HG03135 (cell line): ENCODE measurements at regions not wholly inside any gene's neighbourhood (a gene's known extent, or its start where the extent isn't known, plus 50 kb on each side); places are given as distances from the start of the nearest gene placed in this dataset.
"Not testable (repeated sequence)": the region's sequence is repeated elsewhere in the genome, so short reads cannot be mapped to it uniquely, and the experiment has no call there.

Experiments
- ATAC-seq: cut with Tn5 transposase; IDR thresholded peaks from one replicate; pipeline ENCODE4 v1.9.1; 2021; ENCODE audit warnings: mild to moderate bottlenecking, moderate library complexity; ENCODE audit not compliant: unreplicated experiment

GRCh38 chr6:44020148-44020547, 107.1 kb downstream of the MRPL14 start:
- no peak for ATAC-seq

GRCh38 chr6:44017307-44017706, 109.9 kb downstream of the MRPL14 start:
- ATAC-seq, result not testable (repeated sequence)

- ATAC-seq, result no peak
Observed at GRCh38 chr6:44016131-44016870, 111.0 kb downstream of the MRPL14 start.

GRCh38 chr6:44012078-44012493, 115.2 kb downstream of the MRPL14 start:
- no peak for ATAC-seq

DNA sequence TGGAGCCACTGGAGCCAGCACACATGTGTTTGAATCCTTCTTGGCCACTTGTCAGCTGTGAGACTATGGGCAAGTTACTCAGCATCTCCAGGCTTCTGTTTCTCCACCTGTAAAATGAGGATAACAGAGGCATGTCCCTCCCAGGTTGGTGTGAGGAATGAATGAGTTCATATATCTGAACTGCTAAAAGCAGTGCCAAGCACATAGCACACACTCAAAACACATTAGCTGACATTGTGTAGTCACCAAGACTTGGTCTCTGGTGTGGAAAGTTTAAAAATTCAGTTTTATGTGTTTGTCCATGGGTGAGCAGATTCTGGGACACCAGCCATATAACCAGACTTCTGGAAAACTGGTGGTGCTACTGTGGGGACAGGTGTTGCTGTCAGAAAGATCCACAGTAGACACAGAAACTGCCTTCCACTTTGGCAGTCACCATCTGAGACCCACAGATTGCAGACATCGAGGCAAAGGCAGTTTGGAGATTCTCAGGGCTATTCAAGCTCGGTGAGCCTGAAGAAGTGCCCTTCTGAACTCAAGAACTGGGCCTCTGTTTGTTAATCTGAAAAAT, 115.8 kb downstream of the MRPL14 start:
- ATAC-seq, result no peak

- ATAC-seq, result no peak
Observed at GRCh38 chr6:44010411-44011349, 116.6 kb downstream of the MRPL14 start.

DNA sequence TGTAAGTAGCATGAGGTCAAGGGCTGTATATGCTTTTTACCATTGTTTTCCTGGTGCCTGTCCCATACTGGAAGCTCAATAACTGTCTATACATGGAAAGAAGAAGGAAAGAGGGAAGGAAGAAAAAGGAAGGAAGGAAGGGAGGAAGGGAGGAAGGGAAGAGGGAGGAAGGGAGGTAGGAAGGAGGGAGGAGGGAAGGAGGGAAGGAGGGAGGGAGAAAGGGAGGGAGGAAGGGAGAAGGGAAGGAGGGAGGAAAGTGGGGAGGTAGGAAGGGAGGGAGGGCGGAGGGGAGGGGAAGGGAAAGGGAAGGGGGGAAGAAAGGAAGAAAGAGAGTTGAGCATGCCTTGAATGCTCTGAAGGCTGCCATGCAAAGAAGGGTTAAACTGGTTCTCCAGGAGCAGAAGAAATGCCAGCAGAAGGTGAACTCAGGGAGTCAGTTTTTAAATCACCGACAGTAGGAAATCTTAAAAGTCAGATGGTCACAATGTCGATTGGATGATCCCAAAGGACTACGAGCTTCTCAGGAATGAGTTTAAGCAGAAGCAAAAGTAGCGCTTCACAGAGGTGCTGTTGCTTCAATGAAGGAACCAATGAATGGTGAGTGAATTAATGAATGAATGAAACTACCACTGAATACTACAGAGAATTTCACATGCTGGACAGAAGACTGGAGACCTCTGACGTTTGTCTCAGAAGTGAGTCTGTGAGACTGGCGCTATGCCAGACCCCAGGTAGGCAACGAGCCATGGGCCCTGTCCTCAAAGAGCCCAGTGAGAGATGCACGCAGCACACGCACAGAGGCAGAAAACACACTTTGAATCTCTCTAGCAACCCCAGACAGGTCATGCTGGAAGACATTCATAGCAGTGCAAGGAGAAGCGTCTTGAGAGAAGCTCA, 117.6 kb downstream of the MRPL14 start:
- ATAC-seq, result no peak

DNA sequence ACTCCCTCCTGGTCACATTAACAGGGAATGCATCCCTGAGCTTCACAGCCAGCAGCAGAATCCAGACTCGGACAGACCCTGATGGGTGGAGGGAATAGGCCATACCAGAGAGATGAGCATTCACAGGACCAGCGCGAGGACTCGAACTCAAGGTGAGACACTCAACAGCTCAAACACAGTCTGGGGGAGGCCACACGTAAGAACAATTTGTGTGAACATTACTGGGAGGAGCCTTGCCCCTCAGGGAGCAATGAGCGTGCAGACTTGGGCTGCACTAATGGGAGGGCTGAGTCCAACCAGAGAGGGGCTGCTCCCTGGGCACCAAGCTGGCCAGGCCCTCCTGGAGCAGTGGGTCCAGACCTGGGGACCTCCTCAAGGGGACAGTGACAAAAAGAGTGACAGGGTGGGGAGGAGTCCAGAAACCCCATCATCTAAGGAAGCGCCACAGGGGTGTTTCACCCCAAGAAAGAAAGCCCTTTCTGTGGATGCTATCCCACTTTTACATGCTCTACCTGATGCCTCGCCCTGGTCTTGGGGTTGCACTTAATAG, 118.4 kb downstream of the MRPL14 start:
- no peak for ATAC-seq

DNA sequence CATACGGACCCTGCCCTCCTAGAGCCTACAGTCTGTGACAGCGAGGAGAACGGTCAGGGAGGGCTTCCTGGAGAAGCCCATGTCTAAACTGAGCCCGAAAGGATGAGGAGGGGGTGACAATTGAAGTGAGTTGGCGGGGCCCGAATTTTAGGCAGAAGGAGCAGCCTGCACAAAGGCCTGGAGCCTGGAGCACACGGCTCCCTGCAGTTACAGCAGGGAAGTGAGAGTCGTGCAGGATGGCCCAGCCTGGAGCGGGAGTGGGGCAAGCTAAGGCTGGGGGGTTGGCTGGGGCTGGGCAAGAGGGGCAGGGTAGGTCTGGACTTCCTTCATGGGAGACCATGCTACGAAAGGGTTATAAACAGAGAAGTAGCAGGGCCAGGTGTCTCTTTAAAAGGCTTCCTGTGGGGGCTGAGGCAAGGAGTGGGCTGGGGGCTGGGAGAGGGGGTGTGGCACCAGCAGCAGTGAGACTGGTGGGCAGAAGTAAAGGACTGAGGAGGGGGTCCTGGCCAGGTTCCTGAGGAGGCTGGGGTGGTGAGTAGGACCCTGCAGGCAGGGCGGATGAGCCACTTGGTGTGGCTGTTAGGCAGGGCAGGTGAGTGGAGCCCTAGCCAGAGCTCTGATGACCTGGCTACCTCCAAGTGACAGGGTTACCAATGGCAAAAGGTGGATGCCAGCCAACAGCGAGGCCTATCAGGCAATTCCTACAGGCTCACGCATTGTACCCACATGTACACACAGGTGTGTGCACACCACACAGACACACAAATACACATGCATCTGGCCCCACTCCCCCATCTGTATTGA, 119.2 kb downstream of the MRPL14 start:
- no peak for ATAC-seq

DNA sequence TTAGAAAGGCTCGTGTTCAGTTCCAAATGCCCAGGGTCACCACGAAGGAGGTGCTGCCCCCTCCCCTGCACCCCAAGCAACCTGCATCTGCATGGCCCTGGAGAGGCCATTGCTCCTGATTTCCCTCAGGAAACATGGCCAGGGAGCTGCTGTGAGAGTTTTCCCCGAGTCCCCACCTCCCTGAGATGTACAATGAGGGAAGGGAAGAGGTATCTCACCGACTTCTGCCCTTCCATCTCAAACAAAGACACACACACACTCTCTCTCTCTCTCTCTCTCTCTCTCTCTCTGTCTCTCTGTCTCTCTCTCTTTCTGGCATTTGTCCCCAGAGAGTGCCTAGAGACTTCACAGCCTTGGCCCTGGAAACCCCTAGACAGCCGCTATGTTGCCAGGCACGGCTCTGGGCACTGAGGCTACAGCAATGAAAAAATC, 120.4 kb downstream of the MRPL14 start:
- ATAC-seq, result no peak

GRCh38 chr6:44006123-44006871, 121.0 kb downstream of the MRPL14 start:
- no peak for ATAC-seq

- no peak for ATAC-seq
Observed at GRCh38 chr6:44005507-44005903, 121.7 kb downstream of the MRPL14 start.

DNA sequence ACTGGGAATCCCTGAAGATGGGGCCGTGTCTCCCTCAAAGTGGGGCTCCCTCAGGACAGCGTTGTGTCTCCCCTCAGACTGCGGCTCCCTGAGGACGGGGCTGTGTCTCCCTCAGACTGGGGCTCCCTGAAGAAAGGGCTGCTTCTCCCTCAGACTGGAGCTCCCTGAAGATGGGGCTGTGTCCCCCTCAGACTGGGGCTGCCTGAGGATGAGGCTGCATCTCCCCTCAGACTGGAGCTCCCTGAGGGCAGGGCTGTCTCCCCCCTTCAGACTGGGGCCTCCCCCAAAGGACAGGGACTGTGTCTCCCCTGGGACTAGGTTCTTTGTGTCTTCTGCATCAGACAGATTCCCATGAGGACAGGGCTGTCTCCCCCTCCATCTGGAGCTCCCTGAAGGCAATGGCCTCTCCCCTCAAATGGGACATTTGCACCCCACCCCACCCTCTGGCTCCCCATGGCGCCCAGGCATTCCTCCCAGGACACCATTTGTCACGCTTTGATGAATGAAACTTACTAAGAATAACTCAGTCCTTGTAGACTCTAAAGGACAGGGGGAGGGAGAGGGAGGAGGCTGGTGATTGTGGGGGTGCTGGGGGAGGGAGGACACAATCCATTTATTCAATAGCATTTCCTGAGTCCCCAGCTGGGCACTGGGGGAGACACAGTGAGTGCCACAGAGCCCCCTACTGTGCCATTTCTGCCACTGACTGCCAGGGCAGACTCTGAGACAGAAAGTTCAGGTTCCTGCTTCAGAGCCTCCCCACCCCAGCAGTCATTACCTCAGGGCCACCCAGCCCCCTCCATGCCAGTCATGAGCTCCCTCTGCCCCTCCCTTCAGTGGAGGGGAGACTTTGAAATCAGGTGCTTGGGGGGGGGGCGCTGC, 122.4 kb downstream of the MRPL14 start:
- ATAC-seq, result no peak

DNA sequence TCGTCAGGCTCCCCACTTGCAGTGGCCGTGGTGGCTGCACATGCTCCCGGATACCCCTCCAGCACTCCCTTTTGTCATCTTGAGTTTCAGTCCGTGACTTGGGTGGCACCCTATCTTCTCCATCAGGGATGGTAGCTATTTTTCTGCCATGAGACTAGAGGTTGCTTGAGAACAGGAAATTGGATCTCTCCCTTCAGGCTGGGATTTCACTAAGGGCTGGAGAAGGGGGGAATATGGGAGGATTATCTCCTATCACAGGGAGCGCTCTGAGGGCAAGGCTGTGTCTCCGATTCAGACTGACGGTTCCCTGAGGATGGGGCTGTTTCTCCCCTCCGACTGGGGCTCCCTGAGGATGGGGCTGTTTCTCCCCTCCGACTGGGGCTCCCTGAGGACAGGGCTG, 123.1 kb downstream of the MRPL14 start:
- ATAC-seq, result no peak

DNA sequence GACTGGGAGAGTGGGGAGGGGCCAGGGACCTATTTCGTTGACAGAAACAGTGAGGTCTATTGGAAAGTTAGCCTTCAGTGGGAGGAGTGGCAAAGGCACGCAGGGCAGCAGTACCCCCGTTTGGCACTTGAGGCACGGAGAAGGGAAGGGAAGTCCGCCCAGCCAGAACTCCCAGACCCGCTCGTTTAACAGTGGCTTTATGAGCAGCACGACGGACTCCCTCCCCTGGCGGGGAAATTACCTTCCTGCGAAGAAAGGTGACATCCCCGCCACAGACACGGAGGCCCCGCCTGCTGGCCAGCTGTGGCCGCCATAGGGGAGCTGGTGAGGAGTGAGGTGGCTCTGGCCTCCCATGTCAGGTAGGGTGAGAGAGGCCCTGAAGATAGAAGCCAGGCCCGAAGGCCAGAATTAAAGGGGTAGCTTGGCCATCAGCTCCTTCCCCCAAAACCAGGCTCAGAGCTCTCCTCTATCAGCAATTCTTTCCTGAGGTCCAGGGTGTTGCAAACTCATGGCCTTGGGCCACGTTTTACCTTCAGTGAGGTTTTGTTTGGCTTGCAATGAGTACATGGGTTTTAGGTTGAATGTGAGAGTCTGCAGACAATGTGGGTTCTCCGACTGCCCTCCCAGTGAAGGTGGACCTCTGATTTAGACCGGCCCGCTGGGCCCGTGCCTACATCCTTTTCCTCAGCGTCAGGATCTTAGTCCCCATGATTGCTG, 123.7 kb downstream of the MRPL14 start:
- ATAC-seq, result no peak

- no peak for ATAC-seq
Observed at GRCh38 chr6:44002593-44003344, 124.5 kb downstream of the MRPL14 start.
